ENCODE measurements at regions not wholly inside any gene's neighbourhood (a gene's known extent, or its start where the extent isn't known, plus 50 kb on each side); places are given as distances from the start of the nearest gene placed in this dataset.
"Not testable (repeated sequence)": the region's sequence is repeated elsewhere in the genome, so short reads cannot be mapped to it uniquely, and the experiment has no call there.

DNA sequence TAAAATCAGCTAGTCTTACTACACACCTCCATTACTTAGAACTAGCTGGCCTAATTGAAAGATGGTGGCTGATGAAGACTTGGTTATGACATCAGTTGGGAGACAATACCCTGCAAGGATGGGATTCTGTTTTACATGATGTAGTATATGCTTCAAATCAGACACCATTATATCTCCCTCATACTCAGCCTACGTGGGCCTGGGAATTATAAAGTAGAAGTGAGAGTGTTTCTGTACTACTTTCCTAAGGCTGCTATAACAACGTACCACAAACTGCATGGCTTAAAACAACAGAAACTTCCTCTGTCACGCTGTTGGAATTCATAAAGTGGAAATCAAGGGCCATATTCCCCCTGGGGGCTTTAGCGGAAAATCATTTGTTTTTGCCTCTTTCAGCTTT is 190.4 kb downstream of the PAH start:
- no peak for DNase-seq

GRCh38 chr12:102722147-102722546 is 194.9 kb downstream of the PAH start:
- no peak for DNase-seq

DNA sequence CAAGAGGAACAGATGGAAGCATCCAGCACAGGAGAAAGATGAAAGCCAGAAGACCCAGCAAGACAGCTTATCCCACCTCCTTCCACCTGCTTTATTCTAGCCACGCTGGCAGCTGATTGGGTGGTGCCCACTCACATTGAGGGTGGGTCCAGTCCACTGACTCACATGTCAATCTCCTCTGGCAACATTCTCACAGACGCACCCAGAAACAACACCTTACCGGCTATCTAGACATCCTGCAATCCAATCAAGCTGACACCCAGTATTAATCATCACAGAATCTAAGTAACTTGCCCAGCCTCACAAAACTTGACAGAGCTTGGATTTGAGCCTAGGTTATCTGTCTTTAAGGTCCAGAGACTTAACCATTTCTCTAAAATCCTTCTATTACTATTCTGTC is 208.9 kb downstream of the PAH start:
- DNase-seq, result no peak

DNA sequence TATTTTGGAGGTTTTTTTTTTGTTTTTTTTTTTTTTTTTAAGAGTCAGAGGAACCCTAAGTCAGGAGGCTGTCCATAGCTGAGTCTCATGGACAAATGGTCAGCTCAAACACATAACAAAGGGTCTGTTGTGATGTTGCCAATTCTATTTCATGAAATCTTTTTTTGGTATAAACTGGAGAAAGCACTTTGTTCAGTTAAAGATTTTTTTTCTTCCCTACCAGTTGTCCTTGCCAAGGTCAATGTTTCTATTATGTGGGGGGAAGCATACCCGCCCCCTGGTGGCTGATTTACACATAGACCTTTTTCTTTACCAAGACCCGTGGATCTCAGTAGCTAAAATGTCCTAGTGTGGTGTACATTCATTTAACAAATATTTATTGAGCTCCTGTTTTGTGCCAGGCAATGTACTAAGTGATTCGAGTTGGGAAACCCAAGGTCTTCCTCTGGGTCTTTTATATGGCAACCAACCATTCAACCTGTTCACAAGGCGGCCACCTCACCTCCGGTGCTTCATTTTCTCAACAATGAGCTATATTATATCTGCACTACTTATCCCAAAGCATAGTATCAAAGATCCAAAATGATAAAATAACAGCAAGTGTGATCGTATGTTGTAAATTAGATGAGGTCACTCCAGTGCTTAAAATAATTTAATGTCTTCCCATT is 214.5 kb downstream of the PAH start:
- DNase-seq, result peak; percentile 43

DNA sequence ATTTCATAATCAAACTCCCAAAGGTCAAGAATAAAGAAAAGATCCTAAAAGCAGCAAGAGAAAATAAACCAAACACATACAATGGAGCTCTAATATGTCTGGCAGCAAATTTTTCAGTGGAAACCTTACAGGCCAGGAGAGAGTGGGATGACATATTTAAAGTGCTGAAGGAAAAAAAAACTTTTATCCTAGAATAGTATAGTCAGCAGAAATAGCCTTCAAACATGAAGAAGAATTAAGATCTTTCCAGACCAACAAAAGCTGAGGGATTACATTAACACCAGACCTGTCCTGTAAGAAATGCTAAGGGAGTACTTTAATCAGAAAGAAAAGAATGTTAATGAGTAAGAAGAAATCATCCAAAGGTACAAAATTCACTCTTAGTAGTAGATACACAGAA is 215.7 kb upstream of the IGF1 start:
- no peak for DNase-seq

DNA sequence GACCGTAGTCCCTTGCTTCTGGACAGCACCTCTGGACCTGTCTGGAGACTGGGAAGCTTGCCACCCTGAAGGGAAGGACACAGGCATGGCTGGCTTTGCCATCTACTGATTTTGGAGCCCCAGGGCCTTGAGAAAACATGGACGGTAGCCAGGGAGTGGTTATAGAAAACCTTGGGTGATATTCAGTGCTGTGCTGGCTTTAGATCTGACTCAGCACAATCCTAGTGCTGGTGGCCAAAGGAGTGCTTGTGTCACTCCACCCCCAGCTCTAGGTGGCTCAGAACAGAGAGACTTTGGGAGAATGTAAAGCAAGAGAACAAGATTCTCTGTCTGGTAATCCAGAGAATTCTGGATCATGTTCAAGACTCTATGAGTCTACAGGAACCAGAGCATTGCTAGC is 214.5 kb upstream of the IGF1 start:
- DNase-seq, result no peak

GRCh38 chr12:102691773-102692555 is 211.6 kb upstream of the IGF1 start:
- no peak for DNase-seq

DNA sequence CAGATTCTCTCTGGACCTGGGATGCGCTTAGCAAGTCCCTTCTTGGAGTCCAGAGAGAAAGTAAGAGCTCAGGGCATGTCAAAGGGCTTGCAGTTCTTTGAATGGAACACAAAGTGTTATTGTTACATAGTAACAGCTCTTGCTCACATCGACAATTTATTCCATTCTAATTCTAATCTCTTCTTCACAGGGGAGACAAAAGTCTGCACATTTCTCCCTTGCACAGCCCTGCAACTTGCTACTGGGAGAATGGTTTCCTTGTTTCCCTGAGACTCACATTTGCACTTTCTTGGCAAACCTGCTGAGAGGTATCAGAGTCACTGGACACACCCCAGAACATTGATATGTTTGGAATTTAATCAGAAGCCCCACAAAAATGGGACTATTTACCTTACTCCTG is 209.9 kb upstream of the IGF1 start:
- no peak for DNase-seq

- no peak for DNase-seq
These were observed 209.3 kb upstream of the IGF1 start for GRCh38 chr12:102689701-102690100.

DNA sequence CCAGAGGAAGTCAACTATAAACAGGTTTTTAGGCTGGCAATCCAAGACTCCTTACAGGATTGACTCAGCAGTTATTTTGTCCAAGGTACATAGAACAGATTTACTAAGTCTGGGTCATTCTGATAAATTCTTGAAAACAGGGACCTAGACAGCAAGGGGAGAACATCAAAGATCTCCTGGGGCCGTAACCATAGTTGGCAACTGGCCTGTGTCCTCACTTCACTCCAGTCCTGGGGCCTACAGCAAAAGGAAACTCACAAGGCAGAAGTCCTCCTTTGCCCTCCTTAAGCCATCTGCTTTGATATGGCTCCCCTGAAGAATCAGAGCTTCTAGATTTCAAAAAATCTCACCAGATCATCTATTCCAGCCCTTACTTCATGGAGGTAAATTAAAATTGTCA is 207.2 kb upstream of the IGF1 start:
- DNase-seq, result no peak

GRCh38 chr12:102685841-102686240 is 205.5 kb upstream of the IGF1 start:
- DNase-seq, result no peak

GRCh38 chr12:102685172-102685571 is 204.8 kb upstream of the IGF1 start:
- DNase-seq, result no peak

DNA sequence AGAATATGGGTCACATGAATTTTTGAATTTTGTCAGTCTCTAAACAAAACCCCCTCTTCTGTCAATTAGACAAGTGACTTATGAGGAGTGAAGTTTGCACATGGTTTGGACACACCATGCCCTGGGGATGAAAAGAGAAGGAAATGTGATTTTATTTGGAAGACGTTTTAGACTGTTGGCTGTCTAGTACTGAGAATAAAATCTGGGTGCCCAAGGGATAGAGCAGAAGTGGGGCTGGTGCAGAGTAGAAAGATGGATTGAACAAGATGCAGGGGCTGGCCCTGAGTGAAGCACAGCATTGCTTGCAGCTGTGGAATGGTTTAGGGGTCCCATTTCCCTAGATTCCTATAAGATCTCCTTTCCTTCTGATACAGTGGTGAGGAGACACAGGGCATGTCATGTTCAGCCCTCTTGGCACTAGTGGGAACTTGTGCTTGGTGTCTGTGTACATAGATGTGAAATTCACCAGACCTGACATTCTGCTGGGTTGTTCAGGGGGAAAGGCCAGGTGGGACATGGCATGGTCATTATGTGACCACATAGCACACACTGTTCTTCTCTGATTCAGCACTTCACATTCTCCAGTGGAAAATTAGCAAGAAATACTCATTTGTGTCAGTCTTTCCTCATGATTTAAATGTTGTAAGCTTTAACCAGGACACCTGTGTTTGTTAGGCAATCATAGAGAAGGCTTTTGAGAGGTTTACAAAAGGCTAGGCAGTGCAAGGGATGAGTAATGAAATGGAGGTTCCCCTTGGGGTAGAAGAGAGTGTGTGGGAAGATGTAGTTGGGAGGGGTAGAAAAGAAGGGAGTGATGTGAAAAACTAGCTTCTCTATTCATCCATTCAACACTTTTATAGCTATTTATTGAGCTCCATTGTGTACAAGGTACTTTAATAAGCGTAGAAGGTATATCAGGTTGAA is 202.3 kb upstream of the IGF1 start:
- no peak for DNase-seq

- no peak for DNase-seq
These were observed 201.4 kb upstream of the IGF1 start for GRCh38 chr12:102681747-102682146.

DNA sequence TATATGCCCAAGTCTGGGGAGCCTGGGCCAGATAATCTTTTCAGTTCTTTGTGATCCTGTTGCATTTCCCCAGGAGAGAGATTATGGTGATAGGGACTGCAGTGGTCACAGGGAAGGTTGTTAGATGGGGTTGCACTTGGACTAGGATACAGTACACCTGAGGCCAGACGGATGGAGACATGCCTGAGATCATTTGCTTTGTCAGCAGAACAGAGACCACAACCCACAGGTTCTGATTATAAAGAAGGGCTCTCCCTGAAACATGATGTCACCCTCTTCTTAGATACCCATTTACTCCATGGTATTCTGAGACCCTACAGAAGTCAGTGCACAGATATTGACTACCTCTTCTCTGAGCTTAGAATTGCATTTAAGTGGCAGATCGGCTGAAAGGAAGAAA is 200.9 kb upstream of the IGF1 start:
- DNase-seq, result no peak

DNA sequence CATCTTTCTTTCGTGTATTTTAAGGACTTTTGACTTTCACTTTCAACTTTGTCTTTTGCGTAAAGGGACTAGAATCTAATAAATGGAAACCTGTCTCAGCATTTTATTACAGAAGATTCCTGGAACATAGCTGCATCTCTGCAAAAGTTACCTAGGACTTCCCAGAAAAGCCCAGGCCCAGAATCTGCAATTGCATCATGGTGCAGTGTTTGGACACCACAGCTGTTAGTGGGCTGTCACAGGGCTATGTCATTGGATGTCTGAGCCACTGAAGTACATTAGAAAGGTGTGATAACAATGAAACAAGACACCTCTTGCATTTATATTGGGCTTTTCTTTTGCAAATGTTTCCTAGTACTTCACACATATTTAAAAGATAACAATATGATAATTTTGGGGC is 199.9 kb upstream of the IGF1 start:
- no peak for DNase-seq

- no peak for DNase-seq
These were observed 196.4 kb upstream of the IGF1 start for GRCh38 chr12:102676812-102677211.

- DNase-seq, result no peak
These were observed 195.3 kb upstream of the IGF1 start for GRCh38 chr12:102675672-102676071.

GRCh38 chr12:102673606-102674005 is 193.2 kb upstream of the IGF1 start:
- no peak for DNase-seq

- DNase-seq, result not testable (repeated sequence)
These were observed 191.8 kb upstream of the IGF1 start for GRCh38 chr12:102672212-102672611.

DNA sequence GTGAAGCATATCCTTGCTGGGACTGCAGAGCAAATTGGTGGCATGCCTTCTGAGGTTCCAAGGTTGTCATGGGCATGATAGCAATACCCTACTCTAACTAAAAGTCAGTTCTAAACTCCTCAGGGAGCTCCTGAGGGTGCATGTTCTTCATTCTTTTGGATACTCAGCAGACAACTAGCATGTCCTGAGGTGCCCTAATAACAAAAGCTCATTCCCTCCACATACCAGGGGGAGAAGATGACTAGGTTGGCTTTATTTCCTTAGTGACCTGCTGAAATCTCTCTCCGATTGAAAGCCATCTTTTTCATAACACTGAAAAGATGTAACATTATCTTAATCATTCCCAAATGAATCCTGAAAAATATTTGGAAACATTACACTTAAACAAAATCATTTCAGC is 188.7 kb upstream of the IGF1 start:
- no peak for DNase-seq

DNA sequence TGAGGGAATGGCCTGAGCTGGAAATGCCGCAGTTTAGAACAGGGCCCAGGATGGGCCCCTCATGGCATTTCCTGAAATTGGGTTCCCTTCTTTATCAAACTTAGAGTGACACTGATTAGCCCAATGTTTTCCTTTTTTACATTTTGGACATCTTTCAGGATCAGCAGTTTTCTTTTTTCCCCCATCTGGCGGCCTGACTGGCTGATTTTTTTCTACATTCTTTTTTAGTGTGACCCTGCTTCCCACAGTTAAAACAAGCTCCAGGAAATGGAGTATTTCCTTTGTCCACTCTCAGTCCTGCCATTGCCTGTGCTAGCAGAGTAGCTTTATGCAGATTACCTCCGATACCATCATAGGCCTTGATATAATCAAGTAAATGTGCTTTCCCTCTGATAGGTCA is 185.8 kb upstream of the IGF1 start:
- not testable (repeated sequence) for DNase-seq

DNA sequence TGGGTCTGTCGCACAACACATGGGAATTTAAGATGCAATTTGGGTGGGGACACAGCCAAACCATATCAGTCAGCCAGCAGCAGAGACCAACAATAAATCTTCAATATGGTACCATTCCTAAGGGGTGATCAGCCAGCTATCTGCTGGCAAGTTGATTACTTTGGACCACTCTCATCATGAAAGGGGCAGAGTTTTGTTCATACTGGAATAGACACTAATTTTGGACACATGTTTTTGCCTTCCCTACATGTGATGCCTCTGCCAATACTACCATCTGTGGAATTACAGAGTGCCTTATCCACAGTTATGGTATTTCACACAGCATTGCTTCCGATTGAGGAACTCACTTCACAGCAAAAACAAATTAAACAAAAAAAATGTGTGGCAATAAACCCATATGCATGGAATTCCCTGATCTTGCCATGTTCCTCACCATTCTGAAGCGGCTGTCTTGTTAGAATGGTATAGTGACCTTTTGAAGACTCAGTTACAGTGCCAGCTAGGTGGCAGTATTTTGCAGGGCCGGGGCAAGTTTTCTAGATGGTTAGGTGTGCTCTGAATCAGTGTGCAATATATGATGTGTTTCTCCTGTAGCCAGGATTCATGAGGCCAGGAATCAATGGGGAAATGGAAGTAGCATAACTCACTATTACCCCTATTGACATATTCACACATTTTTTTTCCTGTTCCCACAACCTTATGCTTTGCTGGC is 179.0 kb upstream of the IGF1 start:
- DNase-seq, result peak; percentile 1
